ENCODE measurements at regions not wholly inside any gene's neighbourhood (a gene's known extent, or its start where the extent isn't known, plus 50 kb on each side); places are given as distances from the start of the nearest gene placed in this dataset.

DNA sequence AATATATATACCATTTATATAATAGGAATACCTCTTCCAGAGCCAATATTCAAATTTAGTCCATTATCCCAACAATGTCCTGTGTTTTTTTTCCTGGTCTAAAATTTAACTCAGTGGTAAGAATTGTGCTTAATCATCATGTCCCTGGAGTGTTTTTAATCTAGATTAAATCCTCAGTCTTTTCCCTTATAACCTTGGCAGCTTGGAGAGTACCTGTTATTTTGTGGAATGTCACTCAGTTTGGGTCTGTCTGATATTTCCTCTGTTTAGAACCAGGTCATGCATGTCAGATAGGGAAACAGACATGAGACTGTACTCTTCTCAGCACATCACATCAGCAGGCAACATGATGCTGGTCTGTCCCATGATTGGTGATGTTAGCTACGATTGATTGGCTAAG lies 96.6 kb downstream of the HPGD start:
- TF ChIP-seq EP300 (IDR thresholded peaks at IDR 0.05) (no peak), CTCF (IDR thresholded peaks at IDR 0.05) (no peak), POLR2A (IDR thresholded peaks at IDR 0.05) (no peak)

All from tibial nerve (tissue), 4 donors.